Sigmoid colon (tissue), 6 donors: ENCODE measurements at regions not wholly inside any gene's neighbourhood (a gene's known extent, or its start where the extent isn't known, plus 50 kb on each side); places are given as distances from the start of the nearest gene placed in this dataset.

Experiments
- DNase-seq: peaks from one replicate; pipeline ENCODE4 v3.0.0-alpha.2; 2019
- H3K27ac ChIP-seq, 4 donors: fragments of 200-600 bp; sonication (generic); one replicate each; pipeline ENCODE4 v1.5.1; 2016 to 2019; ENCODE audit warnings: mild to moderate bottlenecking in 1 of 4
- H3K27me3 ChIP-seq, 3 donors: fragments of 200-600 bp; sonication (generic); one replicate each; pipeline ENCODE4 v1.5.1; 2019; ENCODE audit warnings: mild to moderate bottlenecking in 1 of 3
- H3K36me3 ChIP-seq, 4 donors: fragments of 200-600 bp; sonication (generic); one replicate each; pipeline ENCODE4 v1.5.1; 2016 to 2019
- H3K4me1 ChIP-seq, 4 donors: fragments of 200-600 bp; sonication (generic); one replicate each; pipeline ENCODE4 v1.5.1; 2017 to 2019
- H3K4me3 ChIP-seq, 4 donors: fragments of 200-600 bp; sonication (generic); one replicate each; pipeline ENCODE4 v1.5.1; 2017 to 2019; ENCODE audit warnings: mild to moderate bottlenecking in 2 of 4, moderate library complexity in 1 of 4
- H3K9me3 ChIP-seq, 4 donors: fragments of 200-600 bp in 3 of 4; sonication (generic) in 3 of 4; one replicate each; pipeline versions ENCODE4 v1.5.1 to v1.6.1; 2013 to 2019
- CTCF ChIP-seq, 4 experiments: fragments of 450-650 bp in 3 of 4; fragments of 200-600 bp in 1 of 4; IDR thresholded peaks; one replicate each; pipeline ENCODE4 v1.5.1; 2016 to 2019; ENCODE audit warnings: antibody characterized with exemption in 4 of 4, mild to moderate bottlenecking in 3 of 4, moderate library complexity in 2 of 4
- EP300 ChIP-seq, 4 donors: sonication (generic); formaldehyde crosslinking; IDR thresholded peaks; one replicate each; pipeline ENCODE4 v1.6.1; 2017; ENCODE audit warnings: antibody characterized with exemption in 4 of 4
- POLR2A ChIP-seq, 2 donors: fragments of 450-650 bp; IDR thresholded peaks; one replicate each; pipeline ENCODE4 v1.6.1; 2016; ENCODE audit warnings: antibody characterized with exemption in 2 of 2, mild to moderate bottlenecking in 2 of 2, moderate library complexity in 2 of 2
- POLR2AphosphoS5 ChIP-seq, 4 donors: sonication (generic); formaldehyde crosslinking; IDR thresholded peaks; one replicate each; pipeline ENCODE4 v1.6.1; 2017; ENCODE audit warnings: antibody characterized with exemption in 4 of 4
- WGBS, 2 donors: extraction: QIAGEN DNeasy Blood & Tissue Kit; methylation state at CpG; one replicate each; pipeline ENCODE4 v1.1.7; 2013; 5-methylcytosine and 5-hydroxymethylcytosine counted together
- intact Hi-C: fragments of 100-400 bp; cut with DNase I; formaldehyde crosslinking; loops from one replicate; pipeline ENCODE4 v1.15.1; 2023
- donor health status: healthy with polysubstance abuse.
- donor health status: healthy.

- intact Hi-C loops, result loop anchor here (2.0 to 10.0 kb wide), 4 partner anchors 120 to 447 kb away; no protein-coding TSS in a partner anchor
- peaks cover 0 to 14% (median 0%) of the 10 kb centered on the region in 3 donors for H3K27me3 ChIP-seq
- TF ChIP-seq CTCF (IDR thresholded peaks at IDR 0.05), result peak; percentile 40 to 52 (median 48)
- TF ChIP-seq EP300 (IDR thresholded peaks at IDR 0.05), result no peak
- no peak for TF ChIP-seq POLR2AphosphoS5 (IDR thresholded peaks at IDR 0.05)
- no peak for TF ChIP-seq POLR2A (IDR thresholded peaks at IDR 0.05)
- peak; percentile 70 for DNase-seq
- no peaks in the 10 kb centered on the region for H3K4me1 ChIP-seq
- 3 to 4% methylated on average over 3 of the region's 3 CpGs for WGBS, 2 donors
- no peak overlapping the region for H3K27ac ChIP-seq
- H3K4me3 ChIP-seq, result no peak overlapping the region
- H3K9me3 ChIP-seq, result no peaks in the 10 kb centered on the region
- no peaks in the 10 kb centered on the region for H3K36me3 ChIP-seq
Measured at GRCh38 chr19:13597640-13598039, 91.4 kb upstream of the CACNA1A start.

GRCh38 chr19:13588957-13589833 lies 82.9 kb upstream of the CACNA1A start:
- no peaks in the 10 kb centered on the region for H3K36me3 ChIP-seq
- intact Hi-C loops, result loop anchor here (1.0 to 5.0 kb wide), 2 partner anchors 312 to 612 kb away; no protein-coding TSS in a partner anchor
- no peak overlapping the region for H3K4me3 ChIP-seq
- peaks cover 0 to 4% (median 0%) of the 10 kb centered on the region in 4 donors for H3K4me1 ChIP-seq
- no peak overlapping the region for H3K27ac ChIP-seq
- TF ChIP-seq CTCF (IDR thresholded peaks at IDR 0.05) (peak; percentile 61 to 97 (median 82)), EP300 (IDR thresholded peaks at IDR 0.05) (no peak)
- no peaks in the 10 kb centered on the region for H3K9me3 ChIP-seq
- peaks cover 3 to 47% (median 13%) of the 10 kb centered on the region in 3 donors for H3K27me3 ChIP-seq
- 22 to 23% methylated on average over 29 of the region's 29 CpGs for WGBS, 2 donors
- DNase-seq, result peak; percentile 72

- Histone ChIP-seq H3K27me3 (peaks cover 3 to 30% (median 13%) of the 10 kb centered on the region in 3 donors), H3K36me3 (no peaks in the 10 kb centered on the region), H3K9me3 (no peaks in the 10 kb centered on the region), H3K27ac (no peak overlapping the region), H3K4me3 (no peak overlapping the region), H3K4me1 (peaks cover 0 to 4% (median 0%) of the 10 kb centered on the region in 4 donors)
- 76 to 79% methylated on average over 3 of the region's 3 CpGs for WGBS, 2 donors
- DNase-seq, result no peak
- TF ChIP-seq EP300 (IDR thresholded peaks at IDR 0.05), result no peak
- no peak for TF ChIP-seq POLR2A (IDR thresholded peaks at IDR 0.05)
- TF ChIP-seq CTCF (IDR thresholded peaks at IDR 0.05), result no peak
- TF ChIP-seq POLR2AphosphoS5 (IDR thresholded peaks at IDR 0.05), result no peak
- intact Hi-C loops, result loop anchor here (5.0 kb wide), 1 partner anchor 608 kb away; no protein-coding TSS in a partner anchor
Measured at GRCh38 chr19:13585512-13585911, 79.2 kb upstream of the CACNA1A start.

GRCh38 chr19:13583753-13584152 lies 77.5 kb upstream of the CACNA1A start:
- no peak overlapping the region for H3K27ac ChIP-seq
- peaks cover 0 to 14% (median 1%) of the 10 kb centered on the region in 3 donors for H3K27me3 ChIP-seq
- peaks cover 0 to 6% (median 0%) of the 10 kb centered on the region in 4 donors for H3K9me3 ChIP-seq
- WGBS, 2 donors, result 91 to 93% methylated on average over 1 of the region's 1 CpG
- H3K36me3 ChIP-seq, result no peaks in the 10 kb centered on the region
- no peak for DNase-seq
- no peak overlapping the region for H3K4me3 ChIP-seq
- no peaks in the 10 kb centered on the region for H3K4me1 ChIP-seq
- TF ChIP-seq EP300 (IDR thresholded peaks at IDR 0.05), result no peak
- no peak for TF ChIP-seq CTCF (IDR thresholded peaks at IDR 0.05)
- TF ChIP-seq POLR2AphosphoS5 (IDR thresholded peaks at IDR 0.05), result no peak
- no peak for TF ChIP-seq POLR2A (IDR thresholded peaks at IDR 0.05)
- intact Hi-C loops, result no loop called here
